ENCODE measurements at regions not wholly inside any gene's neighbourhood (a gene's known extent, or its start where the extent isn't known, plus 50 kb on each side); places are given as distances from the start of the nearest gene placed in this dataset.
"Not testable (repeated sequence)": the region's sequence is repeated elsewhere in the genome, so short reads cannot be mapped to it uniquely, and the experiment has no call there.

DNA sequence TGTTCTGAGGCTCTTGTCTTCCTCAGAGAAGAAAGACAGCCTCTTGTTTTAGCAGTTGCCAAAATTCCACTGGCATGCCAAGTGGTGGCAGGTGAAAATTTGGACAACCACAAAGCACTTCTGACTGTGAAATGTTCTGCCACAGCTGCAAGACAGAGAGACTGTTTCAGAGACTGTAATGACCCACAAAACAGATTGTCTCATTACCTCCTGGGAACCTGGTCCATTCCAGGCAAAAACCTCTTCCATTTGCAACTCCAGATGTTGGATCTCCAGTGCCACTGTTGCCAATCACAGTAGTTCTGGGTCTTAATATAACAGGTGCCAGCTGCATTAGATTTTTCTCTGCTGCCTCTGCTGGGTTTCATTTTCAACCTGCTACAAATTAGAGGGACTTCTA, 911.5 kb downstream of the UQCRFS1 start:
- no peak for DNase-seq (ENCODE audit: low read depth)
- no peak overlapping the region for H3K4me3 ChIP-seq (ENCODE audit: low read length)
- TF ChIP-seq CTCF (IDR thresholded peaks at IDR 0.05; ENCODE audit: insufficient read depth, low read depth, low read length, missing control alignments), result no peak

- TF ChIP-seq CTCF (IDR thresholded peaks at IDR 0.05; ENCODE audit: insufficient read depth, low read depth, low read length, missing control alignments), result no peak
- no peak for DNase-seq (ENCODE audit: low read depth)
- H3K4me3 ChIP-seq (ENCODE audit: low read length), result no peak overlapping the region
These were observed 913.3 kb downstream of the UQCRFS1 start for GRCh38 chr19:28299649-28300048.

- no peak overlapping the region for H3K4me3 ChIP-seq (ENCODE audit: low read length)
- no peak for DNase-seq (ENCODE audit: low read depth)
- no peak for TF ChIP-seq CTCF (IDR thresholded peaks at IDR 0.05; ENCODE audit: insufficient read depth, low read depth, low read length, missing control alignments)
These were observed 915.3 kb downstream of the UQCRFS1 start for GRCh38 chr19:28297586-28298157.

GRCh38 chr19:28297036-28297435, 915.9 kb downstream of the UQCRFS1 start:
- H3K4me3 ChIP-seq (ENCODE audit: low read length), result no peak overlapping the region
- DNase-seq (ENCODE audit: low read depth), result no peak
- no peak for TF ChIP-seq CTCF (IDR thresholded peaks at IDR 0.05; ENCODE audit: insufficient read depth, low read depth, low read length, missing control alignments)

- no peak overlapping the region for H3K4me3 ChIP-seq (ENCODE audit: low read length)
- TF ChIP-seq CTCF (IDR thresholded peaks at IDR 0.05; ENCODE audit: insufficient read depth, low read depth, low read length, missing control alignments), result no peak
- no peak for DNase-seq (ENCODE audit: low read depth)
These were observed 916.4 kb downstream of the UQCRFS1 start for GRCh38 chr19:28296506-28296905.

- not testable (repeated sequence) for H3K4me3 ChIP-seq (ENCODE audit: low read length); DNase-seq (ENCODE audit: low read depth)
These were observed 918.0 kb downstream of the UQCRFS1 start for GRCh38 chr19:28294975-28295374.

DNA sequence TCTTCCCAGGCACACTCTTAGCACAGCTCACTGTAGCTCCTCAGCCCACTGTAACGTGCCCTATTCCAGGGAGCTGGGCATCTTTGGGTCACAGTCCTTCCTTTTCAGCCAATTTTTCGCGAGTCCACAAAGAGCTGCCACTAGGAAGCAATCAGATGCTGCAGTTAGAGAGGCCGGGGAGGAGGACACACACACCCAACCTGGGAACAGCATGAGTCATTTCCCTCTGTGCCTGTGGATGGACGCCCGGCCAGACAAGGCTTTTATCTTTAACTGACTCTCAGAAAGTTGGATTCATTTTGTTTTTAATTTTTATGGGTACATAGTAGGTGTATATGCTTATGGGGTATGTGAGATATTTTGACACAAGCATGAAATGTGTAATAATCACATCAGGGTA, 918.6 kb downstream of the UQCRFS1 start:
- H3K4me3 ChIP-seq (ENCODE audit: low read length), result no peak overlapping the region
- DNase-seq (ENCODE audit: low read depth), result no peak
- TF ChIP-seq CTCF (IDR thresholded peaks at IDR 0.05; ENCODE audit: insufficient read depth, low read depth, low read length, missing control alignments), result no peak

Measured in epithelial cell of esophagus (primary cell).